Testis (tissue), 2 donors: ENCODE measurements at regions not wholly inside any gene's neighbourhood (a gene's known extent, or its start where the extent isn't known, plus 50 kb on each side); places are given as distances from the start of the nearest gene placed in this dataset.

Experiments
- CTCF ChIP-seq, 3 experiments: fragments of 450-650 bp in 2 of 3; fragments of 200-600 bp in 1 of 3; sonication (generic) in 1 of 3; IDR thresholded peaks; one replicate each; pipeline ENCODE4 v1.5.1; 2016 to 2019; ENCODE audit warnings: antibody characterized with exemption in 3 of 3, mild to moderate bottlenecking in 2 of 3, moderate library complexity in 1 of 3
- POLR2A ChIP-seq: fragments of 450-650 bp; IDR thresholded peaks from one replicate; pipeline ENCODE4 v1.6.1; 2017; ENCODE audit warnings: antibody characterized with exemption, mild to moderate bottlenecking, moderate library complexity

GRCh38 chr5:3310541-3311261 is 284.9 kb upstream of the IRX1 start:
- TF ChIP-seq CTCF (IDR thresholded peaks at IDR 0.05) (no peak), POLR2A (no peak)
